ENCODE measurements at regions not wholly inside any gene's neighbourhood (a gene's known extent, or its start where the extent isn't known, plus 50 kb on each side); places are given as distances from the start of the nearest gene placed in this dataset.

DNA sequence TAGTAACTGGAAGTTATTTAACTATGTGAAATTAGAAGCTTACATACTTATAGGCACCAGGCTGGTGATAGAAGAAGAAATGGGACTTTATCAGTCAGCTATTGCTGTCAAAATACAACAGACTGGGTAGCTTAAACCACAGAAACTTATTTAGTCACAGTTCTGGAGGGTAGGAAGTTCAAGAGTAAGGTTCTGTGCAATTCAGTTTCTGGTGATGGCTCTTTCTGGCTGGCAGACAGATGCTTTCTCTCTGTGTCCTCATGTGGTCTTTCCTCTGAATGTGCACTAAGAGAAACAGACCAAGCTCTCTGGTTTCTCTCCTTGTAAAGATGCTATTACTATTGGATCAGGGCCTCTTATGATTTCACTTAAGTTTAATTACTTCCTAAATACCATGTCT is 92.1 kb upstream of the ANKRD50 start:
- DNase-seq (ENCODE audit: low read depth) = no peak
- TF ChIP-seq CTCF (conservative IDR thresholded peaks at IDR 0.05; ENCODE audit: low read depth, low read length) = no peak
- H3K4me3 ChIP-seq (ENCODE audit: low read depth, low read length) = no peak overlapping the region

DNA sequence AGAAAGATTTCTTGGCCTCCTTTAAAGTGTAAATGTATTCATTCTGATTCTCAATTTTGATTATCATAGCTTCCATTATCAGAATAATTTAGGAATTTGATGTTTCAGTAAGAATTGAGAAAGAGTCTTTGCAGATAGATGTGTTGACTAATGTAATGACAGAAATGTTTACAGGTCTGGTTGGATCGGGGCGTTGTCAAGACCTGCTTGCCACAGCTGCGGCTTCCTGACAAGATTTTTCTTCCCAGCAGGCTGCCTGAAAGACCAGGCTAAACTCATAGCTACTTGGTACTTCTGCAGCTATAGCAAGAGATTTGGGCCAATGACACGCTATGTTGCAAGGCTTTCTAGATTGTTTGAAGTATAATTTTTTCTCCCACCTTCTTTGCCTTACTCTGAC is 91.5 kb upstream of the ANKRD50 start:
- H3K4me3 ChIP-seq (ENCODE audit: low read depth, low read length) = no peak overlapping the region
- no peak for DNase-seq (ENCODE audit: low read depth)
- no peak for TF ChIP-seq CTCF (conservative IDR thresholded peaks at IDR 0.05; ENCODE audit: low read depth, low read length)

- no peak overlapping the region for H3K4me3 ChIP-seq (ENCODE audit: low read depth, low read length)
- DNase-seq (ENCODE audit: low read depth) = peak; percentile 28
- TF ChIP-seq CTCF (conservative IDR thresholded peaks at IDR 0.05; ENCODE audit: low read depth, low read length) = no peak
These were observed 91.1 kb upstream of the ANKRD50 start for GRCh38 chr4:124803641-124804040.

DNA sequence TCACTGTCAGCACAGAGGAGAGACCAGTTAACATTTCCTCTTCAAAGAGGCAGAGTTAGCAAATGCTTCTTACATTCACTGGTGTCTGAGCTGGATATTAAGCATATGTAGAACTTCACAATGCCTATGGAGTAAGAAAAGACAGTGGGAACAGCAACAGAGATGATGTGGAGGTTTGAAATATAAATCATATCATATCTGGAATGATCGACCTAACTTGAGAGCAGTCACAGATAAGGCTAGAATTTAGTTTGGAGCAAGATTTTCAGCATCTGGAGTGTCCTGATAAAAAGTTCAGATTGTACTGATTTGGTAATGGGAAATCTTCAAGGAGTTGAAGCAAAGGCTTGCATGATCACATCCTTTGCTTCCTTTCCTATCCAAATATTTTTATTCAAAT is 90.5 kb upstream of the ANKRD50 start:
- TF ChIP-seq CTCF (conservative IDR thresholded peaks at IDR 0.05; ENCODE audit: low read depth, low read length) = no peak
- DNase-seq (ENCODE audit: low read depth) = no peak

GRCh38 chr4:124797223-124797622 is 84.7 kb upstream of the ANKRD50 start:
- DNase-seq (ENCODE audit: low read depth) = no peak
- H3K4me3 ChIP-seq (ENCODE audit: low read depth, low read length) = no peak overlapping the region
- TF ChIP-seq CTCF (conservative IDR thresholded peaks at IDR 0.05; ENCODE audit: low read depth, low read length) = no peak

More for the DNA sequence above, 90.5 kb upstream of the ANKRD50 start:
- no peak overlapping the region for H3K4me3 ChIP-seq (ENCODE audit: low read depth, low read length)

GRCh38 chr4:124790471-124790870 is 77.9 kb upstream of the ANKRD50 start:
- no peak overlapping the region for H3K4me3 ChIP-seq (ENCODE audit: low read depth, low read length)
- TF ChIP-seq CTCF (conservative IDR thresholded peaks at IDR 0.05; ENCODE audit: low read depth, low read length) = no peak
- DNase-seq (ENCODE audit: low read depth) = no peak

GRCh38 chr4:124786634-124787033 is 74.1 kb upstream of the ANKRD50 start:
- H3K4me3 ChIP-seq (ENCODE audit: low read depth, low read length) = no peak overlapping the region
- TF ChIP-seq CTCF (conservative IDR thresholded peaks at IDR 0.05; ENCODE audit: low read depth, low read length) = no peak
- DNase-seq (ENCODE audit: low read depth) = no peak

All from choroid plexus epithelial cell (primary cell).